ENCODE measurements at regions not wholly inside any gene's neighbourhood (a gene's known extent, or its start where the extent isn't known, plus 50 kb on each side); places are given as distances from the start of the nearest gene placed in this dataset.

DNA sequence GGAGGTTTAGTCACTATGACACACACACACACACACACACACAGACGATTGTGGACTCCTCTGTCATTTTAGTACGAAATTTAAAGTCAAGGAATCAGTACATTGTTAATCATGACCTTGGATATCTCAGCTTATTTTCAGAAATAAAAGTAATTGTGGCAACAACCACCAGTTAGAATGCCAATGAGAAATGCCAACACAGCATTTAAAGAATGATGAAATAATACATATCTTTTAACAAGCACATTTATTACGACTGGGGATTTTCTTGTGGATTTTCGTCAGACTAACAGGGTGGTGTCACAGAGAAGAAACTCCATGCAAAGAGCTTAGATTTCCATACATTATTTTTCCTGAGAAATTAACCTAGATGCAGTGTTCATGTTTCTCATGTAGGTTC lies 1289.4 kb downstream of the AACS start:
- TF ChIP-seq, protein P1, sequence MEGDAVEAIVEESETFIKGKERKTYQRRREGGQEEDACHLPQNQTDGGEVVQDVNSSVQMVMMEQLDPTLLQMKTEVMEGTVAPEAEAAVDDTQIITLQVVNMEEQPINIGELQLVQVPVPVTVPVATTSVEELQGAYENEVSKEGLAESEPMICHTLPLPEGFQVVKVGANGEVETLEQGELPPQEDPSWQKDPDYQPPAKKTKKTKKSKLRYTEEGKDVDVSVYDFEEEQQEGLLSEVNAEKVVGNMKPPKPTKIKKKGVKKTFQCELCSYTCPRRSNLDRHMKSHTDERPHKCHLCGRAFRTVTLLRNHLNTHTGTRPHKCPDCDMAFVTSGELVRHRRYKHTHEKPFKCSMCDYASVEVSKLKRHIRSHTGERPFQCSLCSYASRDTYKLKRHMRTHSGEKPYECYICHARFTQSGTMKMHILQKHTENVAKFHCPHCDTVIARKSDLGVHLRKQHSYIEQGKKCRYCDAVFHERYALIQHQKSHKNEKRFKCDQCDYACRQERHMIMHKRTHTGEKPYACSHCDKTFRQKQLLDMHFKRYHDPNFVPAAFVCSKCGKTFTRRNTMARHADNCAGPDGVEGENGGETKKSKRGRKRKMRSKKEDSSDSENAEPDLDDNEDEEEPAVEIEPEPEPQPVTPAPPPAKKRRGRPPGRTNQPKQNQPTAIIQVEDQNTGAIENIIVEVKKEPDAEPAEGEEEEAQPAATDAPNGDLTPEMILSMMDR (IDR thresholded peaks at IDR 0.05): no peak
- TF ChIP-seq POLR2AphosphoS5 (IDR thresholded peaks at IDR 0.05): no peak
- TF ChIP-seq POLR2A (IDR thresholded peaks at IDR 0.05): no peak
- 59% methylated on average over 4 of the region's 4 CpGs for WGBS
- no peaks in the 10 kb centered on the region for H3K36me3 ChIP-seq
- H3K27ac ChIP-seq: no peak overlapping the region
- H3K4me1 ChIP-seq (replicated peaks): no peaks in the 10 kb centered on the region
- H3K27me3 ChIP-seq (replicated peaks; ENCODE audit: insufficient read depth): no peaks in the 10 kb centered on the region
- intact Hi-C loops (cut with DNase I): no loop called here
- H3K9me3 ChIP-seq: no peaks in the 10 kb centered on the region
- H3K4me3 ChIP-seq: no peak overlapping the region
- DNase-seq (ENCODE audit: low spot score): no peak

DNA sequence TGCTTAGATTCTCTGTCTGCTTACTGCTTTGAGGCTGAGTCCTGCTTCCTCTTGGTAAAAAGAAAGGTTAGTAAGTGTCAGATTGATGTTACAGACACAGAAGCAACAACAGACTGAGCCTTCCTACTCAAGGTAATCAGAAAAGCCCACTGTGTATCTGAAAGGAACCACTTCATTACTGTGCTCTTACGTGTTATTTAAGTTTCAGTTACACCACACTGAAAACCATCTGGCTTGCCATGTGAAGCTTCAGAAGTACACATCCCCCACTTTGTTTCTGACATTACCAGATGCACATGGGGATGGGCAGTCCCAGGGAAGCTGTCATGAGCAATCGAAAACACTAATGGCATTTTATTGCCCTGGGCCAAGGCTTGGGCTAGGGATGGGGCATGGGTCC lies 1290.1 kb downstream of the AACS start:
- no peaks in the 10 kb centered on the region for H3K4me1 ChIP-seq (replicated peaks)
- 77% methylated on average over 2 of the region's 2 CpGs for WGBS
- H3K27ac ChIP-seq: no peak overlapping the region
- intact Hi-C loops (cut with DNase I): no loop called here
- TF ChIP-seq POLR2A (IDR thresholded peaks at IDR 0.05): no peak
- TF ChIP-seq, protein P1 (IDR thresholded peaks at IDR 0.05): no peak
- no peak for TF ChIP-seq POLR2AphosphoS5 (IDR thresholded peaks at IDR 0.05)
- H3K9me3 ChIP-seq: no peaks in the 10 kb centered on the region
- no peak overlapping the region for H3K4me3 ChIP-seq
- DNase-seq (ENCODE audit: low spot score): no peak
- no peaks in the 10 kb centered on the region for H3K36me3 ChIP-seq
- no peaks in the 10 kb centered on the region for H3K27me3 ChIP-seq (replicated peaks; ENCODE audit: insufficient read depth)

DNA sequence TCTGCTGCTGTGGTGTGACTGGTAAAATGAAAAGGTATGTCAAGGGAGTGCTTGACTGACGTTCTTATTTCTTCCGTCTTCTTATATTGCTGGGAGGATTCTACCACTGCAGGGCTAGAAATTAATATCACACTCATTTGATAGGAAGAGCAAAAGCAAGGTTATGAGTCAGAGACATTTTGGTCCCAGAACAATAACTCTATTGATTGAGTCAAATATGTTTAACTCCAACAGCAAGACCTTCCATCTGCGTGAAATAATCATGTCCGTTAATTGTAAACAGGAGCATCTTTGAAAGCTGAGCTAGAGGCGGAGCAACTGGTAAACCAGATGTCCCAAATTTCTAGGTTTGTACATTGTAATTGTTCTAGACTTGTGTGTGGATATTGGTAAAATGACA lies 1293.6 kb downstream of the AACS start:
- intact Hi-C loops (cut with DNase I): no loop called here
- no peak overlapping the region for H3K27ac ChIP-seq
- TF ChIP-seq POLR2AphosphoS5 (IDR thresholded peaks at IDR 0.05) (no peak), POLR2A (IDR thresholded peaks at IDR 0.05) (no peak)
- TF ChIP-seq, protein P1 (IDR thresholded peaks at IDR 0.05): no peak
- no peaks in the 10 kb centered on the region for H3K9me3 ChIP-seq
- no peaks in the 10 kb centered on the region for H3K36me3 ChIP-seq
- H3K27me3 ChIP-seq (replicated peaks; ENCODE audit: insufficient read depth): no peaks in the 10 kb centered on the region
- H3K4me1 ChIP-seq (replicated peaks): no peaks in the 10 kb centered on the region
- 77% methylated on average over 5 of the region's 5 CpGs for WGBS
- no peak overlapping the region for H3K4me3 ChIP-seq
- no peak for DNase-seq (ENCODE audit: low spot score)

DNA sequence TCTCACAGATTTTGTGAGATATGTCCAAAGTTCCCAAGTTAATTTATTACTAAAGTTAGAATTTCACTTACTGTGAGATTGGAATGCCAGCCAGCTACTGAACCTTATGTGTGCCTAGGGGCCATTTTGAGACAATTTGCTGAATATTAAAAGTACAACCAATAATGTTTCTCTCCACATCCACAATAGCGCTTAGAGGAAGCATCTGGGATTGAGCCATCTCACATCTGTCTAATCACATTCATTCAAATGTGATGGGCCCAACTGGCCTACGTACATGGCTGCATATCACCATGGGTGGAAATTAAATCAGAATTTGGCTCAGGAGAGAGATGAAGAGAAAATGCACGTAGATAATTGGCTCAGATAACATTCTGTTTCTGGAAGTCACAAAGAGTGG lies 1294.0 kb downstream of the AACS start:
- intact Hi-C loops (cut with DNase I): no loop called here
- no peaks in the 10 kb centered on the region for H3K36me3 ChIP-seq
- no peak overlapping the region for H3K27ac ChIP-seq
- TF ChIP-seq, protein P1 (IDR thresholded peaks at IDR 0.05): no peak
- TF ChIP-seq POLR2A (IDR thresholded peaks at IDR 0.05): no peak
- TF ChIP-seq POLR2AphosphoS5 (IDR thresholded peaks at IDR 0.05): no peak
- WGBS: 83% methylated on average over 3 of the region's 3 CpGs
- H3K4me1 ChIP-seq (replicated peaks): no peaks in the 10 kb centered on the region
- H3K4me3 ChIP-seq: no peak overlapping the region
- no peaks in the 10 kb centered on the region for H3K9me3 ChIP-seq
- no peaks in the 10 kb centered on the region for H3K27me3 ChIP-seq (replicated peaks; ENCODE audit: insufficient read depth)
- DNase-seq (ENCODE audit: low spot score): no peak

DNA sequence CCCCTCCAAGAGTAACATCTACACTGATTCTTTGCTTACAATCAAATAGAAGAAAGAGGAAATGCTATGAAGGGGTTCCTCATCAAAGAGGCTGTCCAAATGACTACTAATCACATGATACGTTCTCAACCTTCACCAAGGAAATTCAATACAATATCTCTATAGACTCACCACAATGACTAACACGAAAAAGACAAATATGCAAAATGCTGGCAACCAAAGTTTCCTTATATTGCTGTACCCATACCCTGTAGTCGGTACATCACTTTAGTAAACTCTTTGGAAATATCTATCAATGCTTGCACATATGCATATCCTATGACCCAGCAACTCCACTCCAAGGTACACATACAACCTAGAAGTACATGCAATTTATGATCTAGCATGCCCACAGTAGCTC lies 1296.6 kb downstream of the AACS start:
- Histone ChIP-seq H3K27me3 (replicated peaks; ENCODE audit: insufficient read depth) (no peaks in the 10 kb centered on the region), H3K9me3 (no peaks in the 10 kb centered on the region), H3K27ac (no peak overlapping the region), H3K4me1 (replicated peaks) (no peaks in the 10 kb centered on the region), H3K4me3 (no peak overlapping the region), H3K36me3 (no peaks in the 10 kb centered on the region)
- TF ChIP-seq, protein P1 (IDR thresholded peaks at IDR 0.05): no peak
- TF ChIP-seq POLR2A (IDR thresholded peaks at IDR 0.05): no peak
- no peak for TF ChIP-seq POLR2AphosphoS5 (IDR thresholded peaks at IDR 0.05)
- 86% methylated on average over 3 of the region's 3 CpGs for whole genome bisulfite sequencing
- intact Hi-C loops (cut with DNase I): no loop called here
- DNase-seq (ENCODE audit: low spot score): no peak

All from prostate gland (tissue), 2 donors.